Activated T-cell treated with anti-CD3 and anti-CD28 coated beads, Interleukin-2, amount 50 U/mL, for 72 hours (primary cell): ENCODE measurements at regions not wholly inside any gene's neighbourhood (a gene's known extent, or its start where the extent isn't known, plus 50 kb on each side); places are given as distances from the start of the nearest gene placed in this dataset.
"Not testable (repeated sequence)": the region's sequence is repeated elsewhere in the genome, so short reads cannot be mapped to it uniquely, and the experiment has no call there.

ENCODE experiments used
- ATAC-seq, 2 donors: fragments of 150-1000 bp; cut with Tn5 transposase; replicated peaks in 1 of 2; 2 replicates each; pipeline ENCODE4 v1.10.0; 2021; ENCODE audit warnings: moderate library complexity in 2 of 2, mild to moderate bottlenecking in 1 of 2
- DNase-seq, 2 donors: peaks; one replicate each; pipeline ENCODE4 v3.0.0; 2021 to 2022; ENCODE audit warnings: mixed read lengths in 1 of 2
- H3K27ac Mint-ChIP-seq: one replicate; pipeline ENCODE4 v1.8.0; 2022; ENCODE audit warnings: mild to moderate bottlenecking, moderate library complexity, mixed read lengths
- H3K27me3 Mint-ChIP-seq: one replicate; pipeline ENCODE4 v1.8.0; 2022; ENCODE audit warnings: low read depth, mixed read lengths
- H3K36me3 Mint-ChIP-seq, 2 donors: one replicate each; pipeline ENCODE4 v1.8.0; 2022; ENCODE audit warnings: mixed read lengths in 2 of 2, mild to moderate bottlenecking in 1 of 2; ENCODE audit not compliant: insufficient read depth in 2 of 2
- H3K4me1 Mint-ChIP-seq: one replicate; pipeline ENCODE4 v1.8.0; 2022; ENCODE audit warnings: low read depth, mixed read lengths
- H3K4me3 Mint-ChIP-seq, 2 donors: one replicate each; pipeline ENCODE4 v1.8.0; 2022; ENCODE audit warnings: mild to moderate bottlenecking in 2 of 2, mixed read lengths in 2 of 2, moderate library complexity in 2 of 2
- H3K9me3 Mint-ChIP-seq, 2 donors: one replicate each; pipeline ENCODE4 v1.8.0; 2022; ENCODE audit warnings: mixed read lengths in 2 of 2

DNA sequence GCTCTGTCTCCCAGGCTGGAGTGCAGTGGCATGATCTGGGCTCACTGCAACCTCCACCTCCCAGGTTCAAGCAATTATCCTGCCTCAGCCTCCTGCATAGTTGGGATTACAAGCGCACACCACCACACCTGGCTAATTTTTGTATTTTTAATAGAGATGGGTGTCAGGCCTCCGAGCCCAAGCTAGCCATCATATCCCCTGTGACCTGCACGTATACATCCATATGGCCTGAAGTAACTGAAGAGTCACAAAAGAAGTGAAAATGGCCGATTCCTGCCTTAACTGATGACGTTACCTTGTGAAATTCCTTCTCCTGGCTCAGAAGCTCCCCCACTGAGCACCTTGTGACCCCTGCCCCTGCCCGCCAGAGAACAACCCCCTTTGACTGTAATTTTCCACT is 109.6 kb upstream of the CLINT1 start:
- not testable (repeated sequence) for H3K27me3 Mint-ChIP-seq, H3K4me1 Mint-ChIP-seq, H3K4me3 Mint-ChIP-seq, H3K9me3 Mint-ChIP-seq, H3K27ac Mint-ChIP-seq, H3K36me3 Mint-ChIP-seq, ATAC-seq, DNase-seq

DNA sequence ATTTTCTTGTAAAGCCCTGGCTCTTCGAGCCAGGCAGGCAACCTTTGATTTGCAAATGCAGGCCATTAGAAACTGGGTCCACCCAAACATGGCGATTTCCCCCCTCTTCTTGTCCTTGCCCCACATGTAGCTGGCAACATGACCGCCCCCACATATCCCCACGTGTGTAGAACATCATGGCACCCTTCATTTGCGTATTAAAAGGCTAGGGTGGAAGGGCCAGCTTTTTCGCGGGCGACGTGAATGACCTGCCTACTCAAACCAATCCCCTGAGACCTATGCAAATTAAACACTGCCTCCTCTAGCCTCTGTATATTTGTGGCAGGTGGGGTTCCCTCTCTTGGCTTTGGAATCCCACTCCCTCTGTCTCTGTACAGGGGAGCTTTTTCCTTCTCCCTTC is 107.0 kb upstream of the CLINT1 start:
- ATAC-seq (no peak), DNase-seq (no peak)
- no peaks in the 10 kb centered on the region for H3K9me3 Mint-ChIP-seq
- no peak overlapping the region for H3K4me3 Mint-ChIP-seq
- H3K4me1 Mint-ChIP-seq, result no peaks in the 10 kb centered on the region
- H3K27me3 Mint-ChIP-seq, result no peaks in the 10 kb centered on the region
- H3K36me3 Mint-ChIP-seq, result no peaks in the 10 kb centered on the region
- no peak overlapping the region for H3K27ac Mint-ChIP-seq

DNA sequence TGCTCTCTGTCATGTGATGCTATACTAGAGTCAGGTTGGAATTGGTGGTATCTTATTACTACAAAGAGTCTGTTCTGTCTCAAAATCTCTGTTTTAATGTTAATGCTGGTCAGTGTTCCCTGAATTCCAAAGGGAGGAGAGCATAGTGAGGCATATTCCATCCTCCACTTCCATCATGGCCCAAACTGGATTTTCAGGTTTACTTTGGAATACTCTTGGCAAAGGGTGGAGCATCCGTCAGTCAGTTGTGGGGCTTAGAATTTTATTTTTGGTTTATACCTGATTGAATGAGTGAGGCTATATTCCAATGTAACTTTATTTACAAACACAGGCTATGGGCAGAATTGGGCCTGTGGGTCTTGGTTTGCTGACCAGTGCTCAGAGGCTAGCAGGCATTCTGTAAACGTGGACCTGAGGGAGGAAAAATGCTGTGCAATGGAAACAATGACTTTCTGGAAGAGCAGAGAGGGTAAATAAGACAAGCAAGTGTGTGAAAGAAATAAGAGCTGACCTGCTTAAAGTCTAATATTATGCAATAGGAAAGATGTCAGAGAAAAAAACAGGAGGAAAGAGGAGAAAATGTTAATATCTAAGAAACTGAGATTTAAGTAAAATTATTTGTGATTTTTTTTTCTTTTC is 106.2 kb upstream of the CLINT1 start:
- DNase-seq (no peak), ATAC-seq (no peak)
- H3K4me1 Mint-ChIP-seq, result no peaks in the 10 kb centered on the region
- H3K4me3 Mint-ChIP-seq, result no peak overlapping the region
- no peaks in the 10 kb centered on the region for H3K9me3 Mint-ChIP-seq
- H3K27ac Mint-ChIP-seq, result no peak overlapping the region
- no peaks in the 10 kb centered on the region for H3K36me3 Mint-ChIP-seq
- no peaks in the 10 kb centered on the region for H3K27me3 Mint-ChIP-seq

DNA sequence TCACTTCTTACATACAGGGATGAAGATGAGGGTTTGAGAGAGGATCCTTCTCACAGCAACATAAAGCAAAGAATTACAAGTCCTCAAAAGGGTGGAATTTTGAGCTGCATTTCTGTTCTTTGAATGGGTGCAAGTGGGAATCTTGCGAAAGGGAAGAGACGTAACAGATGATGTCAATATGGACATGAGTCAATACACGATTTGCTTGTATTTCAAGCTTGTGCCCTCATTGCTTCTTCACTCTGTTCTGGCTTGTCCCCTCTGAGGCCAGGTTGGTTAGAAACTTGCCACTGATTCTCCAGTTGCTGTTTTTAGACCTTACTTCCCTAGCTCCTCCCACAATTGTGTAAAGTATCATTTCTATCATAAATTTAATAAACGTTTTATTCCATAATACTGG is 104.8 kb upstream of the CLINT1 start:
- H3K4me1 Mint-ChIP-seq, result no peaks in the 10 kb centered on the region
- ATAC-seq, result no peak
- H3K27ac Mint-ChIP-seq, result no peak overlapping the region
- H3K27me3 Mint-ChIP-seq, result no peaks in the 10 kb centered on the region
- no peak overlapping the region for H3K4me3 Mint-ChIP-seq
- no peaks in the 10 kb centered on the region for H3K9me3 Mint-ChIP-seq
- H3K36me3 Mint-ChIP-seq, result no peaks in the 10 kb centered on the region
- no peak for DNase-seq

DNA sequence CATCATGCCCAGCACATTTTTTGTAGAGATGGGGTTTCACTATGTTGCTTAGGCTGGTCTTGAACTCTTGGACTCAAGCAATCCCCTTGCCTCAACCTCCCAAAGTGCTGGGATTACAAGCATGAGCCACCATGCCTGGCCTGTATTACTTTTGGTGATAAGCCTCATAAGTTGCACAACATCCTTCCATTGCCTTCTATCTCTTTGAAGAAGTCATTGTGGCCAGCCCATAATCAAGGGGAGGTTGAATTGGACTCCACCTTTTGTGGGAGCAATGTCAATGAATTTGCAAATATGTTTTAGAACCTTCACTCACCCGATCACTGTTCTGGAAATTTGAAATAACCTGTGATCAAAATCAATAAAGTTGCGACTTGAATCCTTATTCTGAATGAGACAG is 104.3 kb upstream of the CLINT1 start:
- H3K27ac Mint-ChIP-seq, result no peak overlapping the region
- no peak for DNase-seq
- no peaks in the 10 kb centered on the region for H3K27me3 Mint-ChIP-seq
- ATAC-seq, result no peak
- H3K4me1 Mint-ChIP-seq, result no peaks in the 10 kb centered on the region
- H3K36me3 Mint-ChIP-seq, result no peaks in the 10 kb centered on the region
- H3K9me3 Mint-ChIP-seq, result no peaks in the 10 kb centered on the region
- H3K4me3 Mint-ChIP-seq, result no peak overlapping the region

DNA sequence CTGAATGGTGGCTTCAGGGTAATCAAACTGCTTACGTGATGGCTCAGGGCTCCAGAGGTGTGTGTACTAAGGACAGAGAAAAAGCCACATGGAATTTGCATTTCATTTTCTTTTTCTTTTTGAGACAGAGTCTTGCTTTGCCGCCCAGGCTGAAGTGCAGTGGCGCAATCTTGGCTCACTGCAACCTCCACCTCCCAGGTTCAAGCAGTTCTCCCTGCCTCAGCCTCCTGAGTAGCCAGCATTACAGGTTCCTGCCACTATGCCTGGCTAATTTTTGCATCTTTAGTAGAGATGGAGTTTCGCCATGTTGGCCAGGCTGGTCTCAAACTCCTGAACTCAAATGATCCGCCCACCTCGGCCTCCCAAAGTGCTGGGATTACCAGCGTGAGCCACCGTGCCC is 103.7 kb upstream of the CLINT1 start:
- H3K36me3 Mint-ChIP-seq, H3K4me1 Mint-ChIP-seq, ATAC-seq, H3K27me3 Mint-ChIP-seq, DNase-seq, H3K27ac Mint-ChIP-seq, H3K4me3 Mint-ChIP-seq, H3K9me3 Mint-ChIP-seq: not testable (repeated sequence)

DNA sequence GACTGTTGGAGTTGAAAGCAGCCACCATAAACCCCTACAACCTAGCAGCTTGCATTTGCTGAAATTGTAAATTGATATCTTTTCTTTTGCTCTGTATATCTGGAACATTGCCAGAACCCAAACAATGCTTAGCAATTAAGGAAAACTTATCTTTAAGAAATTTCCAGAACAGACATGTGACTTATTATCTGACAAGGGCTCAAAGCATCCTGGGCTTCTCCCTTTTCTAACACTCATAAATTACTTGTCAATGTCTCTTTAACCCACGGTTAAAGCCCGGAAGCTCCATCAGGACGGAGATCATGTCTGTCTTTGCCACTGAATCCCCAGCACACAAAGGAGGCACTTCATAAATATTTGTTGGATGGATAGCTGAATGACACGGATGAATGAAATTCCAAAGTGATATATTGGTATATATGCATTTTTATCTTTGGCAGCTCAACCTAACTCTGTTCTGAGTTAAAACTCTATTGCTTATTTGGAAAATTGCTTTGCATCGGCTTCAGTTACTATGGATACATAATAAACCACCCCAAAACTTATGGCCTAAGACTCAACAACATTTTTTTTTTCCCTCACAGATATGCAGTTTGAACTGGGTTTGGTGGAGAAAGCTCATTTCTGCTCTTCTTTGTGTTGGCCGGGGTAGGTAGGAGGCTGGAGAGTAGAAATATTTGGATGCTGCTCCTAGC is 103.1 kb upstream of the CLINT1 start:
- H3K27ac Mint-ChIP-seq, result no peak overlapping the region
- H3K9me3 Mint-ChIP-seq, result no peaks in the 10 kb centered on the region

DNA sequence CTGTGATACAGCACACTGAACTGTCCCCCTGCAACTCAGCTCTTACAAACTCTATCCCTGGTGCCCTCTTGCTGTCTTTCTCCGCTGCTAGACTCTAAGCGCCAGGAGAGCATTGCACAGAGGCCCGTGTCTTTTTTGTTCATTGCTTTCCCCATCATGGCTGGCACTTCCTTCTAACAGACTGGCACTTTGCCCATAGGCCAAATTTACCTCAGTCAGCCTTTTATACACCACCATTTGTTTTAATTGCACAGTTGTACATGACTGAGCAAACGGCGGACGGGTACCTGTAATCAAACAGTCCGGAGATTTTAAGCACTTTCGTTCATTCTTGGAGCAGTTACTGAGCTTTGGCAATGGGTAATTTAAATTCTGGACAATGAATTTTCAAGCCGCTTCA is 102.2 kb upstream of the CLINT1 start:
- H3K27me3 Mint-ChIP-seq, result no peaks in the 10 kb centered on the region
- no peaks in the 10 kb centered on the region for H3K9me3 Mint-ChIP-seq
- H3K4me1 Mint-ChIP-seq, result peaks cover 10% of the 10 kb centered on the region
- no peak overlapping the region for H3K4me3 Mint-ChIP-seq
- H3K36me3 Mint-ChIP-seq, result peaks cover 0 to 2% of the 10 kb centered on the region in 2 donors
- ATAC-seq, result no peak
- no peak for DNase-seq
- H3K27ac Mint-ChIP-seq, result no peak overlapping the region

More for the DNA sequence above, 103.1 kb upstream of the CLINT1 start:
- Mint-ChIP-seq H3K36me3 (no peaks in the 10 kb centered on the region), H3K4me3 (no peak overlapping the region), H3K4me1 (peaks cover 1% of the 10 kb centered on the region), H3K27me3 (no peaks in the 10 kb centered on the region)
- ATAC-seq (no peak), DNase-seq (no peak)

DNA sequence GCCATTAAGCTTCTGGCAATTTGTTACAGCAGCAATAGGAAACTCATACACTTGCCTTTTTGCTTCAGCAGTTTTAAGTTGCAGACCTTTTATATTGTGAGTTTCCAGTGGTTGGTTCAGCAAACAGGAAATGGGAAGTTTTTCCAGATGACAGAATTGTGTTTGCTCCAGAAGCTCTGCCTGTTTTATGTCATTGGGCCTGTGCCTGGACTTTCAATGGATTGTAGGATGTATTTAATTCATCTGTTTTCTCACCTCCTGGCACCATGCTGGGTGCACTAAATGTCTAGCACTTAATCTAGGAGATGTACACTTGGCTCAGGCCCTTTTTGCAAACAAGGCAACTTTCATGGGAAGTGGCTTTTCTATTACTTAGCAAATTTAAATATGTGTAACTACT is 100.4 kb upstream of the CLINT1 start:
- Mint-ChIP-seq H3K9me3 (no peaks in the 10 kb centered on the region), H3K4me3 (no peak overlapping the region), H3K27ac (no peak overlapping the region), H3K4me1 (peaks cover 13% of the 10 kb centered on the region), H3K27me3 (peaks cover 5% of the 10 kb centered on the region), H3K36me3 (peaks cover 0 to 2% of the 10 kb centered on the region in 2 donors)
- DNase-seq (no peak), ATAC-seq (no peak)

DNA sequence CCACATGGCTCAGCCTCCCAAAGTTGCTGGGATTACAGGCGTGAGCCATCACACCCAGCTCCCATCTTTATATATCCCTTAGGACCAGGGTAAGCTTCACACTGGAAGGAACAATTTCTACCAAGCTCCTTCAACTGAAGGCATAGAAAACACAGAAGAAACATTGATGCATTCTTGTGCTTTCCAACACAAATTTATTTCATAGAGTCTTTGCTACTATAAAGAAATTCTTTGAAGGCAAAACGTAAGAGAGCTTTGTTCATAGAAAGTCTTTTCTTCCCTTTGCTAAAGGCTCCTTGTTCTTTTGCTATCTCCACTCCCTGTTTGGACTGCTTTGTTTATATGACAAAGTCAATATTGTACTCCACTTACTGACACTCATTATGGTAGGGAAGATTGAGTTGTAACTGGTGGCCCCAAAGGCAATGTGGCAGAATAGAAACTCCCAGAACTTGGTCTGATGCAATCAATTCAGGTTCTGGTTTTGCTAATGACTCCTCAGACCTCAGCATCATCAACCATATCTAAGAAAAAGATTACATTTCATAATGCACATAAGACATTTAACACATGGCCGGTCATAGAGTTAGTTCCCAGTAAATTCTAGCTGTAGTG is 97.4 kb upstream of the CLINT1 start:
- peak; percentile 93 to 95 for ATAC-seq
- H3K9me3 Mint-ChIP-seq, result no peaks in the 10 kb centered on the region
- peaks cover 0 to 2% of the 10 kb centered on the region in 2 donors for H3K36me3 Mint-ChIP-seq
- peak; percentile 25 to 29 for DNase-seq
- H3K4me1 Mint-ChIP-seq, result peaks cover 13% of the 10 kb centered on the region
- peaks cover 5% of the 10 kb centered on the region for H3K27me3 Mint-ChIP-seq
- peak overlapping the region; percentile 13 for H3K27ac Mint-ChIP-seq
- H3K4me3 Mint-ChIP-seq, result peak overlapping the region in 1 of 2 donors; percentile 36

DNA sequence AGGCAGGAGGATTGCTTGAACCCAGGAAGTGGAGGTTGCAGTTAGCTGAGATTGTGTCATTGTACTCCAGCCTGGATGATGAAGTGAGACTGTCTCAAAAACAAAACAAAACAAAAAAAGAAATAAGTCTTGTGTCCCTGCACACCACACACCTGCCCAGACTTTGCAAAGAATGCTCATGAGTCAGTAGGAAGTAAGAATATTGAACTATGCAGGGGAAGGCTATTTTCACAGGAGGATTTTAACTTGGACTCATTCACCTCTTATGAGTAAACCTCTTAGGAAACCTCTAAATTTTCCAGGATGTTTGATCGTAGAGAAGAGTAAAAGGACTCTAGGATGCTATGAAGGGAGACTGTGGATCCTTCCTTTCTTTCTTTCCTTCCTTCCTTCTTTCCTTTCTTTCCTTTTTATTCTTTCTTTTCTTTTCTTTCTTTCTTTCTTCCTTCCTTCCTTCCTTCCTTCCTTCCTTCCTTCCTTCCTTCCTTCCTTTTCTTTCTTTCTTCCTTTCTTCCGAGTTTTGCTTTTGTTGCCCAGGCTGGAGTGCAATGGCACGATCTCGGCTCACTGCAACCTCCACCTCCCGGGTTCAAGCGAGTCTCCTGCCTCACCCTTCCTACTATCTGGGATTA is 96.7 kb upstream of the CLINT1 start:
- Mint-ChIP-seq H3K9me3 (no peaks in the 10 kb centered on the region), H3K36me3 (peaks cover 0 to 2% of the 10 kb centered on the region in 2 donors), H3K4me3 (no peak overlapping the region), H3K27ac (no peak overlapping the region), H3K27me3 (peaks cover 5% of the 10 kb centered on the region), H3K4me1 (peaks cover 13% of the 10 kb centered on the region)
- DNase-seq (no peak), ATAC-seq (no peak)

DNA sequence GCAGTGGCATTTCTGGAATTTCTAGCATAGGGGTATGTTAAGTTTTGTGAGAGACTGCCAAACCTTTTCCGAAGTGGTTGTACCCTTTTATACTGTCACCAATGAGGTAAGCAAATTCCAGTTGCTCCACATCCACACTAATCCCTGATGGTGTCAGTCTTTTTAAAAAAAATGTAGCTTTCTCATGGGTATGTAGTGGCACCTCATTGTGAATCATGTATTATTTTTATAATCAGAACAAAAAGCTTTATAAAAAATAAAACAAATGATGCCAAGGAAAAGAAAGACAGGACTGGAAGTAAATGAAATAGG is 93.4 kb upstream of the CLINT1 start:
- peaks cover 18% of the 10 kb centered on the region for H3K4me1 Mint-ChIP-seq
- H3K27me3 Mint-ChIP-seq, result peaks cover 11% of the 10 kb centered on the region
- no peak overlapping the region for H3K4me3 Mint-ChIP-seq
- no peaks in the 10 kb centered on the region for H3K9me3 Mint-ChIP-seq
- DNase-seq, result no peak
- no peak for ATAC-seq
- H3K36me3 Mint-ChIP-seq, result peaks cover 0 to 2% of the 10 kb centered on the region in 2 donors
- H3K27ac Mint-ChIP-seq, result no peak overlapping the region

DNA sequence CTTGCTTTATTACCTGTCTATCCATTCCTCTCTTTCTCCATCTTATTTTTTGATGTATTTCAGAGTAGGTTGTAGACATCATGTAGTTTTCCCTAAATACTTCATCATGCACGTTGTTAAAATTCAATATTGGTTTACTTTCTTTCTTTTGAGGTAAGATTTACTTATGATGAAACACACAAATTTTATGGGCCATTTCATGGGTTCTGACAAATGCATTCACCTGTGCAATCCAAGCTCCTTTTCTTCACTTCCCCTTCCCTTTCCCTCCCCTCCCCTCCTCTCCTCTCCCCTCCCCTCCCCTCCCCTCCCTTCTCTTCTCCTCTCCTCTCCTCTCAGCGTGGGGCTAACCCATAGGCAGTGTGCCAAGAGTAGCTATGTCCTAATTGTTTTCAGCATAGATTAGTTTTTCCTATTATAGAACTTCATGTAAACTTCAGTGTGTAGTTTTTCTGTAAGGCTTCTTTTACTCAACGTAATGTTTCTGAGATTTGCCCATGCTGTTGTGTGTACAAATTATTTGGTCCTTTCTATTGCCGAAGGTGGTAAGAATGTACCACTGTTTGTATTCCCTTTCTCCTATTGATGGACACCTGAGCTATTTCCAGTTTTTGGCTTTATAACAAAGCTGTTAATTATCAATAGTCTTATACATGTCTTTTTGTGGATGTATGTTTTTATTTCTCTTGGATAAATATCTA is 92.9 kb upstream of the CLINT1 start:
- ATAC-seq, result no peak
- Mint-ChIP-seq H3K36me3 (peaks cover 0 to 1% of the 10 kb centered on the region in 2 donors), H3K27me3 (peaks cover 11% of the 10 kb centered on the region)

More for the DNA sequence above, 92.9 kb upstream of the CLINT1 start:
- DNase-seq, result no peak
- Mint-ChIP-seq H3K4me1 (peaks cover 15% of the 10 kb centered on the region), H3K27ac (no peak overlapping the region), H3K4me3 (no peak overlapping the region), H3K9me3 (no peaks in the 10 kb centered on the region)
